Panc1 (cell line): ENCODE measurements at regions not wholly inside any gene's neighbourhood (a gene's known extent, or its start where the extent isn't known, plus 50 kb on each side); places are given as distances from the start of the nearest gene placed in this dataset.
"Not testable (repeated sequence)": the region's sequence is repeated elsewhere in the genome, so short reads cannot be mapped to it uniquely, and the experiment has no call there.

Experiments
- ATAC-seq: fragments of 200-7000 bp; cut with Tn5 transposase; 2 replicates; pipeline ENCODE4 v1.9.1; 2020; ENCODE audit warnings: mild to moderate bottlenecking, moderate library complexity
- BruUV-seq: library from RNA; stranded (reverse); fragments of 400-500 nt; replicated peaks from 2 replicates; lab custom pipeline; 2021; lab: Mats Ljungman, UMichigan
- CTCF ChIA-PET: fragments of 300-600 bp; sonication (Branson Sonifier 250); formaldehyde crosslinking; loops from one replicate; lab custom pipeline; 2022; ENCODE audit warnings: antibody characterized with exemption; lab: Charles Lee
- POLR2A ChIA-PET: fragments of 300-600 bp; sonication (Branson Sonifier 250); formaldehyde crosslinking; loops from one replicate; lab custom pipeline; 2022; ENCODE audit warnings: antibody characterized with exemption; lab: Charles Lee
- DNase-seq: peaks from one replicate; pipeline ENCODE4 v3.0.0-alpha.2; 2010; ENCODE audit warnings: low read depth, low spot score
- H3K27ac ChIP-seq: 2 replicates; pipeline ENCODE4 v1.5.1; 2011; ENCODE audit warnings: mild to moderate bottlenecking, low read length, inconsistent platforms
- H3K27me3 ChIP-seq: fragments of 200-500 bp; sonication (Bioruptor generic); 2 replicates; pipeline ENCODE4 v1.6.0; 2014; ENCODE audit warnings: low read length, inconsistent platforms; ENCODE audit not compliant: control insufficient read depth, insufficient read depth
- H3K36me3 ChIP-seq: fragments of 200-500 bp; sonication (Bioruptor generic); 2 replicates; pipeline ENCODE4 v1.5.1; 2014; ENCODE audit warnings: inconsistent platforms, mild to moderate bottlenecking, low read length, moderate library complexity; ENCODE audit not compliant: control insufficient read depth, insufficient read depth
- H3K4me1 ChIP-seq: 2 replicates; pipeline ENCODE4 v1.5.1; 2011; ENCODE audit warnings: inconsistent platforms, mild to moderate bottlenecking, low read length, moderate library complexity; ENCODE audit not compliant: control insufficient read depth, insufficient read depth
- H3K4me3 ChIP-seq, 2 experiments: 2 replicates each; pipeline ENCODE4 v1.5.1; 2011 to 2012; ENCODE audit warnings: low read depth in 2 of 2, low read length in 2 of 2, mild to moderate bottlenecking in 2 of 2, inconsistent platforms in 1 of 2, moderate library complexity in 1 of 2
- H3K9me3 ChIP-seq: fragments of 200-500 bp; sonication (Bioruptor generic); 2 replicates; pipeline ENCODE4 v1.5.1; 2014; ENCODE audit warnings: low read depth, mild to moderate bottlenecking, inconsistent platforms, low read length, moderate library complexity; ENCODE audit not compliant: control insufficient read depth, insufficient read depth
- POLR2AphosphoS5 ChIP-seq: IDR thresholded peaks from 2 replicates; pipeline ENCODE4 v1.6.1; 2012; ENCODE audit warnings: mild to moderate bottlenecking, low read depth, low read length, moderate library complexity
- TCF7L2 ChIP-seq: IDR thresholded peaks from 2 replicates; pipeline ENCODE4 v1.6.1; 2011; ENCODE audit warnings: mild to moderate bottlenecking, low read depth, low read length, inconsistent platforms
- in situ Hi-C: cut with HindIII; loops from 2 replicates; pipeline ENCODE4 v1.10.0; 2016; ENCODE audit warnings: low sequenced_read_pairs, low pct_unique_long_range_greater_than_20kb
- intact Hi-C: fragments of 100-400 bp; cut with micrococcal nuclease; formaldehyde crosslinking; loops from one replicate; pipeline ENCODE4 v1.10.0; 2022; ENCODE audit not compliant: unreplicated experiment
- TF ChIP-seq, protein P1 (sequence below), 2 experiments: IDR thresholded peaks; 2 replicates each; pipeline ENCODE4 v1.6.1; 2011 to 2012; ENCODE audit warnings: low read depth in 2 of 2, control low read depth in 1 of 2, low read length in 1 of 2, mild to moderate bottlenecking in 1 of 2, moderate library complexity in 1 of 2; ENCODE audit not compliant: insufficient read depth in 1 of 2
- TF ChIP-seq, protein P2 (sequence below): fragments of 450-650 bp; IDR thresholded peaks from 2 replicates; pipeline ENCODE4 v1.5.1; 2017; ENCODE audit warnings: mild to moderate bottlenecking

DNA sequence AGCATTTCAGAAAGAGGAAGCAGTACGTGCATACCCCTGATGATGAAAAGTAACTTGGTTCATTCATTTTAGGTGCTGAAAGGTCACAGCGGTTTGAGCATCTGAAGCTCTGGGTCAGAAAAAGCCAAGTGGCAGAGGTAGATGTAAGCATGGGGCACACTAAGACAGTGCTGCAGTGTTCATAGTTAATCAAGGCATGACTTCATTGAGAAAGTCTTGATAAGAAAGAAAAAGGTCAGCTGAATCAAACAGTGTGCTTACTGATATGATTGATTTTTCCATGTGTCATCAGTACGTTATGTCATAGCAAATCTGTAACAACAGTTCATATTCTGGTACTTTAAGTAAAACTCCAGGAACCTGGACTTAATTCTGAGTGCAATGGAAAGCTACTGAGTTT is 107.7 kb upstream of the PCLO start:
- no peak for ATAC-seq
- in situ Hi-C loops: no loop called here

DNA sequence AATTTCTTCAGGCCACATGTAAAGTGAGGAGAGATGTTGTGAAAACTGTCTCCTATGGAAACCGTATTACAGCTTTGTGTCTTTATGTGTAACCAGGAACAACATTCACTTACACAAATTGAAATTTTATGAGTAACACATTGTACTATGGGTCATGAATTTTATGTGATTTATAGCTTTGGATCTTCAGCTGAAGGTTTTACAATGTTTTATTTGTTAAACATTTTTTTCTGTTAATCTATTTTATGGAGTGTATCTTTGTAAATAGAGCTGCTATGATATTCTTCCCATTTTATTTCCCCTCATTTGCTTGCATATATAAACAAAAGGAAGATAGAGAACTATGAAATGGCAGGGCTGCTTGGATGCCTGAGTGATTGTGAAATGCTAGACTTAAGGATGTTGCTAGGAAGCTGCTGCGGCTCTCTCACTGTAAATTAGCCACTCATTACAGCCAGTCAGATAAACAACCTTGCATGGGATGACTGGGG is 104.5 kb upstream of the PCLO start:
- Histone ChIP-seq H3K36me3 (no peaks in the 10 kb centered on the region; the same call in 1 of the 2 replicates), H3K4me1 (no peaks in the 10 kb centered on the region), H3K27me3 (no peaks in the 10 kb centered on the region), H3K4me3 (no peak overlapping the region), H3K27ac (no peak overlapping the region), H3K9me3 (no peaks in the 10 kb centered on the region)
- POLR2A ChIA-PET: no interaction called here
- in situ Hi-C loops (no loop called here), intact Hi-C loops (no loop called here)
- CTCF ChIA-PET: no interaction called here
- BruUV-seq: no TSS peak
- DNase-seq (no peak), ATAC-seq (no peak; the same call in 1 of the 2 replicates)
- TF ChIP-seq, protein P1, sequence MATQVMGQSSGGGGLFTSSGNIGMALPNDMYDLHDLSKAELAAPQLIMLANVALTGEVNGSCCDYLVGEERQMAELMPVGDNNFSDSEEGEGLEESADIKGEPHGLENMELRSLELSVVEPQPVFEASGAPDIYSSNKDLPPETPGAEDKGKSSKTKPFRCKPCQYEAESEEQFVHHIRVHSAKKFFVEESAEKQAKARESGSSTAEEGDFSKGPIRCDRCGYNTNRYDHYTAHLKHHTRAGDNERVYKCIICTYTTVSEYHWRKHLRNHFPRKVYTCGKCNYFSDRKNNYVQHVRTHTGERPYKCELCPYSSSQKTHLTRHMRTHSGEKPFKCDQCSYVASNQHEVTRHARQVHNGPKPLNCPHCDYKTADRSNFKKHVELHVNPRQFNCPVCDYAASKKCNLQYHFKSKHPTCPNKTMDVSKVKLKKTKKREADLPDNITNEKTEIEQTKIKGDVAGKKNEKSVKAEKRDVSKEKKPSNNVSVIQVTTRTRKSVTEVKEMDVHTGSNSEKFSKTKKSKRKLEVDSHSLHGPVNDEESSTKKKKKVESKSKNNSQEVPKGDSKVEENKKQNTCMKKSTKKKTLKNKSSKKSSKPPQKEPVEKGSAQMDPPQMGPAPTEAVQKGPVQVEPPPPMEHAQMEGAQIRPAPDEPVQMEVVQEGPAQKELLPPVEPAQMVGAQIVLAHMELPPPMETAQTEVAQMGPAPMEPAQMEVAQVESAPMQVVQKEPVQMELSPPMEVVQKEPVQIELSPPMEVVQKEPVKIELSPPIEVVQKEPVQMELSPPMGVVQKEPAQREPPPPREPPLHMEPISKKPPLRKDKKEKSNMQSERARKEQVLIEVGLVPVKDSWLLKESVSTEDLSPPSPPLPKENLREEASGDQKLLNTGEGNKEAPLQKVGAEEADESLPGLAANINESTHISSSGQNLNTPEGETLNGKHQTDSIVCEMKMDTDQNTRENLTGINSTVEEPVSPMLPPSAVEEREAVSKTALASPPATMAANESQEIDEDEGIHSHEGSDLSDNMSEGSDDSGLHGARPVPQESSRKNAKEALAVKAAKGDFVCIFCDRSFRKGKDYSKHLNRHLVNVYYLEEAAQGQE (IDR thresholded peaks at IDR 0.05; ENCODE audit: insufficient read depth in 1 of 2, low read depth in 2 of 2, low read length in 1 of 2): no peak
- no peak for TF ChIP-seq TCF7L2

More for the DNA sequence above, 107.7 kb upstream of the PCLO start:
- ChIA-PET POLR2A (no interaction called here), CTCF (no interaction called here)
- H3K4me3 ChIP-seq: no peak overlapping the region
- H3K9me3 ChIP-seq: no peaks in the 10 kb centered on the region
- BruUV-seq: no TSS peak
- H3K27ac ChIP-seq: no peak overlapping the region
- no peaks in the 10 kb centered on the region; the same call in 1 of the 2 replicates for H3K36me3 ChIP-seq
- TF ChIP-seq TCF7L2 (no peak), POLR2AphosphoS5 (no peak)
- TF ChIP-seq, protein P2, sequence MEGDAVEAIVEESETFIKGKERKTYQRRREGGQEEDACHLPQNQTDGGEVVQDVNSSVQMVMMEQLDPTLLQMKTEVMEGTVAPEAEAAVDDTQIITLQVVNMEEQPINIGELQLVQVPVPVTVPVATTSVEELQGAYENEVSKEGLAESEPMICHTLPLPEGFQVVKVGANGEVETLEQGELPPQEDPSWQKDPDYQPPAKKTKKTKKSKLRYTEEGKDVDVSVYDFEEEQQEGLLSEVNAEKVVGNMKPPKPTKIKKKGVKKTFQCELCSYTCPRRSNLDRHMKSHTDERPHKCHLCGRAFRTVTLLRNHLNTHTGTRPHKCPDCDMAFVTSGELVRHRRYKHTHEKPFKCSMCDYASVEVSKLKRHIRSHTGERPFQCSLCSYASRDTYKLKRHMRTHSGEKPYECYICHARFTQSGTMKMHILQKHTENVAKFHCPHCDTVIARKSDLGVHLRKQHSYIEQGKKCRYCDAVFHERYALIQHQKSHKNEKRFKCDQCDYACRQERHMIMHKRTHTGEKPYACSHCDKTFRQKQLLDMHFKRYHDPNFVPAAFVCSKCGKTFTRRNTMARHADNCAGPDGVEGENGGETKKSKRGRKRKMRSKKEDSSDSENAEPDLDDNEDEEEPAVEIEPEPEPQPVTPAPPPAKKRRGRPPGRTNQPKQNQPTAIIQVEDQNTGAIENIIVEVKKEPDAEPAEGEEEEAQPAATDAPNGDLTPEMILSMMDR: no peak
- TF ChIP-seq, protein P1 (IDR thresholded peaks at IDR 0.05; ENCODE audit: insufficient read depth in 1 of 2, low read depth in 2 of 2, low read length in 1 of 2): no peak
- intact Hi-C loops: loop anchor here (2.0 kb wide), 1 partner anchor 460 kb away; no protein-coding TSS in a partner anchor
- no peak for DNase-seq
- H3K4me1 ChIP-seq: no peaks in the 10 kb centered on the region
- H3K27me3 ChIP-seq: no peaks in the 10 kb centered on the region

DNA sequence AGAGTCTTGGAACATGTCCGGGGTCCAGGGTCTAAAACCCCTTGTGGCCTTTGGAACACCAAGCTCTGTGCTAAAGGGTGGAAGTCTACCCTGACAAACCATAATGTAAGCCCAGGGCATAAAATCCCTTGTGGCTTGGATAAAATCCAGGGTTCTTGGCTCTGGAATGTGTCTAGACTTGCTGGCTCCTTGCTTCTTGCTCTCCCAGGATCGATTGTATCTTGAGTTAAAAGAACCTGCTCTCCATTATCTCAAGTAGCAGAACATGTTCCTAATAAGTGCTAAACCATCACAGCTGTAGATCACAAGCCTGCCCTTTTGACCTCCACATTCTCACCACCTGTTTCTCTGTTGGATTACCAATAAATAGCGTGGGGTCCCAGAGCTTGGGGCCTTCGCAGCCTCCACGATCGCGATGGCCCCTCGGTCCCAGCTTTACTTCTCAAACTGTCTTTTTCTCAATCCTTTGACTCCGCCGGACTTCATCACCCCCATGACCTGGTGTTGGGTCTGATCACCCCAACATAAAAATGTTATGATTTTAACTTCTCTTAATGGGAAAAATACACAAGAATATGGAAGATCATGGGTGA is 100.9 kb upstream of the PCLO start:
- H3K9me3 ChIP-seq, POLR2A ChIA-PET, in situ Hi-C loops, H3K27ac ChIP-seq, intact Hi-C loops, BruUV-seq, H3K4me3 ChIP-seq, H3K27me3 ChIP-seq, ATAC-seq, CTCF ChIA-PET, H3K4me1 ChIP-seq, DNase-seq, H3K36me3 ChIP-seq: not testable (repeated sequence)
